IMR-90 (cell line): ENCODE measurements at regions not wholly inside any gene's neighbourhood (a gene's known extent, or its start where the extent isn't known, plus 50 kb on each side); places are given as distances from the start of the nearest gene placed in this dataset.

Experiments
- ATAC-seq: fragments of 200-7000 bp; cut with Tn5 transposase; 2 replicates; pipeline ENCODE4 v1.9.1; 2020; ENCODE audit warnings: low read depth, mild to moderate bottlenecking, moderate library complexity
- BruUV-seq: library from RNA; stranded (reverse); fragments of 400-500 nt; replicated peaks from 2 replicates; lab custom pipeline; 2021; lab: Mats Ljungman, UMichigan
- CTCF ChIA-PET: fragments of 300-600 bp; formaldehyde crosslinking; extraction: SDS; loops from one replicate; lab custom pipeline; 2021; ENCODE audit warnings: antibody characterized with exemption; lab: Yijun Ruan, JAX
- POLR2A ChIA-PET: fragments of 300-600 bp; sonication (Branson Sonifier 250); formaldehyde crosslinking; loops from one replicate; lab custom pipeline; 2022; ENCODE audit warnings: antibody characterized with exemption; ENCODE audit not compliant: unreplicated experiment; lab: Charles Lee
- DNase-seq: peaks from one replicate; pipeline ENCODE4 v3.0.0; 2013
- H2AFZ ChIP-seq: replicated peaks from 2 replicates; pipeline ENCODE3; 2013; ENCODE audit warnings: low read length, mild to moderate bottlenecking; ENCODE audit not compliant: poor library complexity
- H2AK5ac ChIP-seq: 2 replicates; pipeline ENCODE4 v1.6.1; 2013; ENCODE audit warnings: low read depth, low read length, inconsistent platforms
- H2AK9ac ChIP-seq: replicated peaks from 2 replicates; pipeline ENCODE3; 2013; ENCODE audit warnings: mild to moderate bottlenecking, low read depth, low read length, moderate library complexity; ENCODE audit not compliant: poor library complexity
- H2BK120ac ChIP-seq: 2 replicates; pipeline ENCODE4 v1.6.1; 2013; ENCODE audit warnings: low read depth, low read length, inconsistent platforms
- H2BK15ac ChIP-seq: 3 replicates; pipeline ENCODE4 v1.6.1; 2013; ENCODE audit warnings: low read depth, low read length, inconsistent platforms
- H2BK20ac ChIP-seq: 2 replicates; pipeline ENCODE4 v1.6.1; 2013; ENCODE audit warnings: low read depth, mild to moderate bottlenecking, inconsistent platforms, low read length, moderate library complexity
- H2BK5ac ChIP-seq: 2 replicates; pipeline ENCODE4 v1.6.1; 2013; ENCODE audit warnings: mild to moderate bottlenecking, low read depth, low read length, inconsistent platforms; ENCODE audit not compliant: poor library complexity, severe bottlenecking
- H3K14ac ChIP-seq: replicated peaks from 2 replicates; pipeline ENCODE4 v1.6.1; 2013; ENCODE audit warnings: low read depth, low read length, inconsistent platforms
- H3K18ac ChIP-seq: 2 replicates; pipeline ENCODE4 v1.6.1; 2013; ENCODE audit warnings: low read depth, low read length, control low read depth
- H3K23ac ChIP-seq: 2 replicates; pipeline ENCODE4 v1.6.1; 2013; ENCODE audit warnings: low read depth, low read length, inconsistent platforms
- H3K27ac ChIP-seq: 2 replicates; pipeline ENCODE4 v1.5.1; 2013; ENCODE audit warnings: mild to moderate bottlenecking, control low read depth, low read length; ENCODE audit not compliant: insufficient read depth
- H3K27me3 ChIP-seq: 2 replicates; pipeline ENCODE4 v1.6.1; 2013; ENCODE audit warnings: low read length; ENCODE audit not compliant: control insufficient read depth, insufficient read depth
- H3K36me3 ChIP-seq: 2 replicates; pipeline ENCODE4 v1.6.1; 2013; ENCODE audit warnings: low read length, mixed read lengths; ENCODE audit not compliant: control insufficient read depth, insufficient read depth
- H3K4ac ChIP-seq: 2 replicates; pipeline ENCODE4 v1.6.1; 2013; ENCODE audit warnings: low read depth, low read length, inconsistent platforms
- H3K4me1 ChIP-seq: 2 replicates; pipeline ENCODE4 v1.6.1; 2013; ENCODE audit warnings: low read length, mixed read lengths; ENCODE audit not compliant: control insufficient read depth, insufficient read depth
- H3K4me2 ChIP-seq: 2 replicates; pipeline ENCODE4 v1.6.1; 2013; ENCODE audit warnings: low read depth, mild to moderate bottlenecking, control low read depth, low read length, moderate library complexity
- H3K4me3 ChIP-seq: 2 replicates; pipeline ENCODE4 v1.5.1; 2013; ENCODE audit warnings: low read depth, mild to moderate bottlenecking, control low read depth, low read length, moderate library complexity; ENCODE audit not compliant: insufficient read depth
- H3K56ac ChIP-seq: 2 replicates; pipeline ENCODE4 v1.6.1; 2013; ENCODE audit warnings: low read length, inconsistent platforms; ENCODE audit not compliant: insufficient read depth; ENCODE audit errors: extremely low read depth
- H3K79me1 ChIP-seq, 2 experiments: 2 replicates each; pipeline ENCODE4 v1.6.1; 2013; ENCODE audit warnings: low read length in 2 of 2, inconsistent platforms in 1 of 2, low read depth in 1 of 2
- H3K9ac ChIP-seq: 2 replicates; pipeline ENCODE4 v1.6.1; 2013; ENCODE audit warnings: low read depth, low read length, control low read depth
- H3K9me1 ChIP-seq: 2 replicates; pipeline ENCODE4 v1.6.1; 2013; ENCODE audit warnings: low read length, inconsistent platforms; ENCODE audit not compliant: insufficient read depth
- H3K9me3 ChIP-seq: 2 replicates; pipeline ENCODE4 v1.6.1; 2013; ENCODE audit warnings: low read length; ENCODE audit not compliant: control insufficient read depth, insufficient read depth
- H4K20me1 ChIP-seq: 2 replicates; pipeline ENCODE4 v1.6.1; 2013; ENCODE audit warnings: low read length, inconsistent platforms; ENCODE audit not compliant: insufficient read depth
- H4K5ac ChIP-seq: 2 replicates; pipeline ENCODE4 v1.6.1; 2013; ENCODE audit warnings: mild to moderate bottlenecking, low read depth, low read length, control low read depth
- H4K8ac ChIP-seq, 2 experiments: 2 replicates each; pipeline ENCODE4 v1.6.1; 2013; ENCODE audit warnings: low read depth in 2 of 2, low read length in 2 of 2, control low read depth in 1 of 2, inconsistent platforms in 1 of 2
- H4K91ac ChIP-seq: 2 replicates; pipeline ENCODE4 v1.6.1; 2013; ENCODE audit warnings: low read depth, low read length, inconsistent platforms; ENCODE audit not compliant: insufficient read depth
- CEBPB ChIP-seq: IDR thresholded peaks from 2 replicates; pipeline ENCODE4 v1.6.1; 2012; ENCODE audit warnings: low read depth, low read length, improper control_type of control experiment
- CHD1 ChIP-seq: IDR thresholded peaks from 2 replicates; pipeline ENCODE4 v1.6.1; 2012; ENCODE audit warnings: low read depth, low read length, improper control_type of control experiment
- FOS ChIP-seq: fragments of 150-350 bp; IDR thresholded peaks from 2 replicates; pipeline ENCODE4 v1.6.1; 2016; ENCODE audit warnings: low read depth, low read length
- MAFK ChIP-seq: IDR thresholded peaks from 2 replicates; pipeline ENCODE4 v1.6.1; 2012; ENCODE audit warnings: low read depth, low read length, improper control_type of control experiment
- MXI1 ChIP-seq: IDR thresholded peaks from 2 replicates; pipeline ENCODE4 v1.6.1; 2012; ENCODE audit warnings: low read depth, mild to moderate bottlenecking, low read length, moderate library complexity, borderline replicate concordance
- NFE2L2 ChIP-seq: fragments of 150-350 bp; IDR thresholded peaks from 2 replicates; pipeline ENCODE4 v1.6.1; 2016; ENCODE audit warnings: low read depth, mild to moderate bottlenecking, low read length
- POLR2A ChIP-seq: IDR thresholded peaks from 2 replicates; pipeline ENCODE4 v1.6.1; 2012; ENCODE audit warnings: mild to moderate bottlenecking, low read depth, low read length
- RAD21 ChIP-seq: IDR thresholded peaks from 2 replicates; pipeline ENCODE4 v1.6.1; 2012; ENCODE audit warnings: low read length, improper control_type of control experiment
- RCOR1 ChIP-seq: IDR thresholded peaks from 2 replicates; pipeline ENCODE4 v1.6.1; 2012; ENCODE audit warnings: mild to moderate bottlenecking, low read length, improper control_type of control experiment; ENCODE audit not compliant: insufficient replicate concordance
- RFX5 ChIP-seq: IDR thresholded peaks from 2 replicates; pipeline ENCODE4 v1.8.0; 2012; ENCODE audit warnings: low read depth, mild to moderate bottlenecking, low read length, moderate library complexity
- SMC3 ChIP-seq: fragments of 150-350 bp; IDR thresholded peaks from 2 replicates; pipeline ENCODE4 v1.6.1; 2016; ENCODE audit warnings: low read depth, mild to moderate bottlenecking, antibody characterized with exemption, low read length, moderate library complexity
- USF2 ChIP-seq: fragments of 150-350 bp; IDR thresholded peaks from 2 replicates; pipeline ENCODE4 v1.6.1; 2017; ENCODE audit warnings: mild to moderate bottlenecking, antibody characterized with exemption, low read length, low read depth
- dilution Hi-C: fragments of 300-500 bp; cut with HindIII; formaldehyde crosslinking; loops from one replicate; pipeline ENCODE4 v1.14.3; 2018; ENCODE audit warnings: low sequenced_read_pairs; ENCODE audit not compliant: unreplicated experiment
- in situ Hi-C: fragments of 300-500 bp; cut with MboI; formaldehyde crosslinking; loops from 3 replicates; pipeline ENCODE4 v1.14.3; 2019; ENCODE audit warnings: low sequenced_read_pairs, inconsistent platforms, mixed read lengths
- intact Hi-C: fragments of 100-400 bp; cut with micrococcal nuclease; formaldehyde crosslinking; loops from 2 replicates; pipeline ENCODE4 v1.10.0; 2022
- TF ChIP-seq, protein P1 (sequence below): fragments of 150-350 bp; IDR thresholded peaks from 2 replicates; pipeline ENCODE4 v1.6.1; 2016; ENCODE audit warnings: low read depth, mild to moderate bottlenecking, low read length, moderate library complexity, borderline replicate concordance

DNA sequence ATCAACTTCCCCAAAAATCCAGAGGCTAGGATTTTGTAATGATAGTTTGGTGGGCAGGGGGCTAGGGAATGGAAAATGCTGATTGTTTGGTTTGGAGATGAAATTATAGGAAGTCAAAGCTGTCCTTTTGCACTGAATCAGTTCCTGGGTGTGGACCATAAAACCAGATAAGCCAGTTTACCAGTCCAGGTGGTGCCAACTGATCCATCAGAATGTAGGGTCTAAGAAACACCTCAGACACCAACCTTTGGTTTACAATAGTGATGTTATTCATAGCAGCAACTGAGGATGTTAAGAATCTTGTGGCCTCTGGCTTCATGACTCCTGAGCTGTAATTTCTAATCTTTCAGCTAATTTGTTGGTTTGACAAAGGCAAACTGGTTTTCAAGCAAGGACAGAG, 496.6 kb upstream of the EPHA7 start:
- Histone ChIP-seq H2AK5ac (no peak overlapping the region), H3K27me3 (no peaks in the 10 kb centered on the region), H2BK5ac (no peak overlapping the region), H2AFZ (no peak overlapping the region), H3K36me3 (no peaks in the 10 kb centered on the region), H4K8ac (no peak overlapping the region), H3K23ac (no peak overlapping the region), H3K27ac (no peak overlapping the region), H3K4me2 (no peak overlapping the region), H3K56ac (no peak overlapping the region), H3K79me1 (no peaks in the 10 kb centered on the region), H2BK120ac (no peak overlapping the region), H3K4ac (no peak overlapping the region), H4K20me1 (no peaks in the 10 kb centered on the region), H3K9me1 (no peaks in the 10 kb centered on the region), H3K9me3 (no peaks in the 10 kb centered on the region; the same call in 1 of the 2 replicates), H2BK20ac (no peak overlapping the region), H3K4me1 (no peaks in the 10 kb centered on the region), H3K9ac (no peak overlapping the region), H3K18ac (no peak overlapping the region), H3K4me3 (no peak overlapping the region), H4K91ac (no peak overlapping the region), H3K14ac (no peak overlapping the region), H2AK9ac (no peak overlapping the region), H2BK15ac (no peak overlapping the region), H4K5ac (no peak overlapping the region)
- ATAC-seq = no peak
- in situ Hi-C loops = no loop called here
- no TSS peak for BruUV-seq
- TF ChIP-seq RCOR1 (no peak), RAD21 (no peak), POLR2A (no peak), MAFK (no peak), CEBPB (no peak), SMC3 (no peak), RFX5 (no peak), MXI1 (no peak), USF2 (no peak), FOS (no peak), CHD1 (no peak), NFE2L2 (no peak)
- TF ChIP-seq, protein P1, sequence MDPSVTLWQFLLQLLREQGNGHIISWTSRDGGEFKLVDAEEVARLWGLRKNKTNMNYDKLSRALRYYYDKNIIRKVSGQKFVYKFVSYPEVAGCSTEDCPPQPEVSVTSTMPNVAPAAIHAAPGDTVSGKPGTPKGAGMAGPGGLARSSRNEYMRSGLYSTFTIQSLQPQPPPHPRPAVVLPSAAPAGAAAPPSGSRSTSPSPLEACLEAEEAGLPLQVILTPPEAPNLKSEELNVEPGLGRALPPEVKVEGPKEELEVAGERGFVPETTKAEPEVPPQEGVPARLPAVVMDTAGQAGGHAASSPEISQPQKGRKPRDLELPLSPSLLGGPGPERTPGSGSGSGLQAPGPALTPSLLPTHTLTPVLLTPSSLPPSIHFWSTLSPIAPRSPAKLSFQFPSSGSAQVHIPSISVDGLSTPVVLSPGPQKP = no peak
- intact Hi-C loops = no loop called here
- POLR2A ChIA-PET = no interaction called here
- CTCF ChIA-PET = no interaction called here
- DNase-seq = no peak
- dilution Hi-C loops = no loop called here
